NOMO-1 treated with DMSO at 0.1 percent for 48 hours (cell line): ENCODE measurements at regions not wholly inside any gene's neighbourhood (a gene's known extent, or its start where the extent isn't known, plus 50 kb on each side); places are given as distances from the start of the nearest gene placed in this dataset.

Experiments used
- DNase-seq: peaks from one replicate; lab custom pipeline; 2025; ENCODE audit not compliant: unreplicated experiment; lab: John Stamatoyannopoulos, UW

DNA sequence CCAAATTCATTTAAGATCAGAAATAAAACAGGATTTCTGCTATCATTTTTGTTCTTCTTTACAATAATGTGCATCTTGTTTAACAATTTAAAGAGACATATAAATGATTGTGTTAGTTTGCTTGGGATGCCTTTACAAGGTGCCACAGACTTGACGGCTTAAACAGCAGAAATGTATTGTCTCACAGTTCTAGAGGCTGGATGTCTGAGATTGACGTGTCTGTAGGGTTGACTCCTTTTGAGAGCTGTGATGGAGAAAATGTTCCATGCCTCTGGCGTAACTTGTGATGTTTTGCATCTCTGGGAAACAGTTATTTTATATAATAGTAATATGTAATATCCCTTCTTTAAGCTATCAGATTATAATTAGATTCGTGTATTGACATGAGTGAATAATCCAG lies 1091.6 kb upstream of the PRMT6 start:
- no peak for DNase-seq

- no peak for DNase-seq
Measured at GRCh38 chr1:105997516-105997915, 1059.0 kb upstream of the PRMT6 start.

DNA sequence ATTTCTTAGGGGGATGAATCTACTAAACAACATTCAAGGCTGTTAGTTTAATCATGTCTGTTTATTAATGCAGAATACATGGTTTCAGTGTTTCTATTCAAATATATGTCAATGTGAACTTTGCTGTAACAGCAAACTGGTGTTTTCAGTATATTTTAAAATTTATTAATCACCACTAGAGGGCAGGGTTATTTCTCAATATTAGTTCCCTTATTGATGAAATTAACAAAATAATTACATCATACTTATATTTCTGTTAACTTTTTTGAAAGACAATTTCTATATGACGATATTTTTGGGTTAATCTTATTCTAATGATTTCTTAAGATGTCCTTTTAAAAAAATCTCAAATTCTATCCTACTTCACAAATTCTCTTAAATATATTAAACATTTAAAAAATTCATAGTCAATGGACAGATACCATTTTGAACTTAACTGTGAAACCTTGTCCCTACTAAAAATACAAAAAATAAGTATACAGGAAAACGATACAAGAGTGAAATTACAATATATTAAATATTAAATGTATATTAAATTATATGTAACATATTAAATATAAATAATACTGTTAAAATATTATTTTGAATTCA lies 1034.1 kb upstream of the PRMT6 start:
- no peak for DNase-seq

GRCh38 chr1:106027871-106028270 lies 1028.6 kb upstream of the PRMT6 start:
- DNase-seq, result no peak

DNA sequence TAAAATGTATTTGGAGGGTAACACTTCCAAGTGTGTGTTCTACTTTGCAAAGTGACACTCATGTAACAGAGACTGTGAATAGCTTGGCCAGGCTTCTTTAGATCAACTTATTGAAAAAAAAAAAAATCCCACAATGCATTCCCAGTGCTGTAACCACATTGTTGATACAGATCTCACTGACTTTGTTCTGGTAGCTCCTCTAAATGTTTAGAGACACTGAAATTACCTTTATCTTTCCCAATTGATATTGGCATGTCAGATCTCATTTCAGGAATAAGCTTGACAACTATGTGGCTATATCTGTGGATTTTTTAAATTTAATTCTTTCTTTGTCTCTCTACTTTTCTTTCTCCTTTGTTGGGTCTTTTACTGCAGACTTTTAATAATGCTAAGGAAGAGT lies 1018.9 kb upstream of the PRMT6 start:
- no peak for DNase-seq

GRCh38 chr1:106038260-106038659 lies 1018.2 kb upstream of the PRMT6 start:
- no peak for DNase-seq

DNA sequence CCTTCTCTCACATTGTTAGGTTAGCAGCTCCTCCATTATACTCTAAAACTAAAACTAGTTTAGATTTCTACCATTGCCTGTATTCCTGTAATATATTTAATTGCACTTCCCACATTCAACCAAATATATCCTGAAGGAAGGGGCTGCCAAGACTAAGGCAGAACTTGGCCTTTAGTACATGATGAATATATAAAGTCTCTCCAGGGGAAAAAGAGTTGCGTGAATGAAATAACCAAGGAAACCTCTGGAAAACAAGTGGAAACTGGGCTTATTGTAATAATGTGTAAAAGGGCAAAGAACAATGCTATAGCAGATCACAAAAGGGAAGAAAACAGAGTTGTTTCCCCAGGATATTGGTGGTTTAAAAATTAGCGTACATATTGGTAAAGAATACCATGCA lies 1012.5 kb upstream of the PRMT6 start:
- DNase-seq, result no peak

DNA sequence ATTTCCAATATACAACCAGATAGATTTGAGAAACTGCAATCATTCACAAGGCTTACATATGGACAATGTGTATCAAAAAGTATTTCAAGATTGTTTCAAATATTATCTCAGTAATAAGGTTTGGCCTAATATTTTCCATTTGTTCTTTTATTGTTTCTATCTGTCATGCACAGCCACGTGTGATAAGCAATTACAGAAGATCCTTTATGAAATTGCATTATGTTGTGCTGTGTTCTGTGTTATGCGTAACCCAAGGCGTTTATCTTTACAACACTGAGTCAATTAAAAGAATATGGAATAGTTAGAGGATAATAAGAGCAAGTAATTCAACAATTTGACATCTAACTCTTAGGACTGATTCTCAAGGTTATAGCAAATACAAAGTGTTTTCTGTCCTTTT lies 1009.3 kb upstream of the PRMT6 start:
- DNase-seq, result no peak

DNA sequence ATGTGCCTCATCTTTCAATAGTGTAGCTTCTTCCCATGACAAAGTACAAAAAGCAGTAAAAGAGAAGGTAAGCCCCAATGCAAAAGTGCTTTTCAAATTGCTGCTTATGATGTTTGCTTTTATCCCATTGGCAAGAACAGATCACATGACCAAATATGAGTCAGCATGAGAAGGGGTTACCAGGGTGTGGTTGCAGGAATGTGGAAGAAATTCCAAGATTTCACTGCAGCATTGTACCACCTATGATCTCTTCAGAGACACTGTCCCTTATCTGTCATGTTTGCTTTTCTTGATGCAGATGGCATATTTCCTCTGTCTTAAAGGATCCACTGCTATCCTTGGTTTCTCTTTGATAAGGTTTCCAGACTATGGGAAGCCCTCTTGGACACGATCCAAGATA lies 1006.9 kb upstream of the PRMT6 start:
- DNase-seq, result no peak

- DNase-seq, result no peak
Measured at GRCh38 chr1:106055855-106056254, 1000.6 kb upstream of the PRMT6 start.

GRCh38 chr1:106061586-106062495 lies 994.6 kb upstream of the PRMT6 start:
- DNase-seq, result no peak

DNA sequence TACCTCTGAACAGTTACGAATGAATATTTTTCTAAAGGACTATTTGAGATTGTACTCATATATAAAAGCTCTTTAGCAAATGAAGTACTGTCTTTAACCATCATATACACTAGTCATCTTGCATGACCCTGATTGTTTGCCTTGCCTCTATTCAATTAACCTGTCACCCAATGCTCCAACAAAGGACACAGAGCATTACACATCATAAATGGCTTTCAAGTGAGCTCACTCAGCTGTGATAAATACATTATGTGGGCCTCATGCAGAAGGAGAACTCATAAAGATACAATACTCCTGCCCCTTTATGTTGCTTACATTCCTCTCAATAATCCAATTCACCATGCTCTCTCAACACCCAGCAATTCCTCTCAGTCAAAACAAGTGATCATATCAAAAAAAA lies 993.0 kb upstream of the PRMT6 start:
- DNase-seq, result no peak

- peak; percentile 39 for DNase-seq
Measured at GRCh38 chr1:106072909-106073600, 983.4 kb upstream of the PRMT6 start.

DNA sequence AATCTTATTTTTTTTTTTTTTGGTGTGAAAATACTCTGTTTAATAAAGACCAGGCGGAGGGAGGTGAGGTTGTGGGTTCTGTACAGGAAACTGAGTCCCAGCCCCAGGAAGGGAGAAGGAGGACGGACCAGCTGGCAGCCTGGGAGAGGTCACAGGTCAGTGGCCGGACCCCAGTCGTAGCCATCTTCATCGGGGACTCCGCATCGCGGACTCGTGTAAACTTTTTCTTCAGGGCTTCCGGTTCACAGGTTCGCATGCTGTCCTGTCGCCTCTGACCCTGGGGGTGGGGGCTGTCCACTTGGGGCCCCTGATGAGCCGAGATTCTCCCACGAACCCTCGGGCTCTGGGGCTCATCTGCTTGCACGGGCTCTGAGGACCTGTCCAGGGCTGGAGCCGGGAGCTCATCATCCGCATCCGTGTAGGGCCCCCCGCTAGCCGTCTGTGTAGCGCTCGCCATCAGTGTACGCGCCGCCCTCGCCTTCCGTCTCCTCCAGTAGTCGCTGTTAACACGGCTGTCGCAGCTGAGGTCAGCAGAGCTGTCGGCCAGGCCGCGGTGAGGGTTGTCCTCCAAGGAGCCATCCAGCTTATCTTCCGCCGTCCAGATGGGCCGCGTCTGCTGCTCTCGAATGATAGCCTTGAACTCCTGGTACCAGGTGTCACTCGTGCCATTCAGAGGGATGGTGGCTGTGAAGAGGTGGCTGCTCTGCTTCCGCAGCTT lies 975.7 kb upstream of the PRMT6 start:
- no peak for DNase-seq

DNA sequence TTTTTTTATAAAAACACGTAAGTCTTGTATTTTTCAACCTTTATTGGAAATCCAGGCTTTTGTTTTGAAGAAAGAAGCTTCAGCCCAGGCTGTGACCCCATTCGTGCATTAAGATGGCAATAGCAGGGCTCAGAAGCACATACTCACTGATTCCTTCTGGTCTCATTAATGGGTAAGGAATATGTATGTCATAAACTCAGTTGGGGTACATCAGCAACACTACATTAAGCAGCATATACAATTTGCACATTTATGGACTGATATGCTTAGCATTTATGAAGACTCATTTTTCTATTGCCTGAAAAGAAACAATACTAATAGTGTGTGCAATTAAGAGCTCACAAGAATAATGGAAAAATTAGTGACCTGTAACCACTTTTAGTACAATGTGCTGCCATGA lies 945.4 kb upstream of the PRMT6 start:
- no peak for DNase-seq

DNA sequence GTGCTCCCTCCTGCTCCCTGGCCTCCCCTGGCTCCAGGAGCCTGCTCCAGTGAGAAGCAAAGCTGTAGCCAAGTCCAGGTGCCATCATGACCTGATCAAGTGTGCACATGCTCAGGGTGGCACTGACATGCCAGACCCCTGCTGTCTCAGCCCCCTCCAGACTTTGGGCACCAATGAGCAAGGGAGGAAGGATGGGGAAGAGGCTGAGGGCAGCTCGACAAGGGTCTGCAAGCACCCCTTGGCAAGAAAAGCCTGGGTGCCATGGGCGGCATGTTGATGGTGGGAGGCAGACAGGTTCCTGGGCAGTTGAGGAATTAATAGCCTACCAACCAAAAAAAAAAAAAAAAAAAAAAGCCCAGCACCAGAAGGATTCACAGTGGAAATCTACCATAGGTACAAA lies 942.6 kb upstream of the PRMT6 start:
- DNase-seq, result no peak

- DNase-seq, result no peak
Measured at GRCh38 chr1:106120789-106121188, 935.7 kb upstream of the PRMT6 start.

DNA sequence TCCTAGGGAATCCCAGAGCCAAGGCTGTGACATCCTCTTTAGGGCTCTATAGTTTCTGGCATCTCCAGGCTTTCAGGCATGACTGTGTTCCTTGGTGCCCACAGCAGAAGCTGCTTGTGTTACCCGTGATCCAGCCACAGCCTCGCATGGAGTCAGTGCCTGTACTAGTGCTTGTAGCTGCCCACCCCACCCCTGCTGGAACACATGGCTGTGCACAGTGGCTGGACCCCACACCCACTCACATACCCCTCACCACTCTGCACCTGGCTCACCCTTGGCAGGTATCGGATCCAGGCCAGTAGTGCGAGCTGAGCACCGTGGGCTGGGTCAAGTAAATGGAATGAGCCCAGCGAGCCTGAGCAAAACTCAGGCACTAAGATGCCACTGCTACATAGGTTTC lies 934.7 kb upstream of the PRMT6 start:
- no peak for DNase-seq

DNA sequence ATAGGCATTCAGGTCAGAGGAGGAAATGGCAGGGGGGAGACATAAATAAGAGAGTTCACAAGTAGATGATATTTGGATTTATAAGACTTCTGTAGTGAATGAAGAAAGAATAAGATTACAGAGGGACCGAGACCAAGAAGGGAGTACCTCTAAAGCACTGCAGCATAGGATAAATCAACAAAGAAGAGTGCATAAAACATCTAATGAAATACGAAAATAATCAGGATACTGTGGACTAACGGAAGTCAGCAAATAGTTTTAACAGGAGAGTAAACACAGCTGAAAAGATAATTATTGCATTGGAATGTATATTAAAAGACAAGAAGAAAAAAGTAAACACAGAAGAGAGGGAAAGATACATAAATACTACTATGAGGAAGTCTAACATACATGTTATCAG lies 921.9 kb upstream of the PRMT6 start:
- DNase-seq, result no peak

- peak; percentile 1 for DNase-seq
Measured at GRCh38 chr1:106173101-106173500, 883.4 kb upstream of the PRMT6 start.

- no peak for DNase-seq
Measured at GRCh38 chr1:106178791-106179190, 877.7 kb upstream of the PRMT6 start.
